Fibroblast of villous mesenchyme (primary cell): ENCODE measurements at regions not wholly inside any gene's neighbourhood (a gene's known extent, or its start where the extent isn't known, plus 50 kb on each side); places are given as distances from the start of the nearest gene placed in this dataset.

ENCODE experiments used
- DNase-seq: peaks from one replicate; pipeline ENCODE4 v3.0.0-alpha.2; 2010; ENCODE audit warnings: low read depth
- H3K4me3 ChIP-seq: 2 replicates; pipeline ENCODE4 v1.5.1; 2011; ENCODE audit warnings: low read depth, mild to moderate bottlenecking, low read length
- TF ChIP-seq, protein P1 (sequence below): IDR thresholded peaks from 2 replicates; pipeline ENCODE4 v1.5.1; 2012; ENCODE audit warnings: low read depth, mild to moderate bottlenecking, low read length; ENCODE audit not compliant: insufficient read depth

DNA sequence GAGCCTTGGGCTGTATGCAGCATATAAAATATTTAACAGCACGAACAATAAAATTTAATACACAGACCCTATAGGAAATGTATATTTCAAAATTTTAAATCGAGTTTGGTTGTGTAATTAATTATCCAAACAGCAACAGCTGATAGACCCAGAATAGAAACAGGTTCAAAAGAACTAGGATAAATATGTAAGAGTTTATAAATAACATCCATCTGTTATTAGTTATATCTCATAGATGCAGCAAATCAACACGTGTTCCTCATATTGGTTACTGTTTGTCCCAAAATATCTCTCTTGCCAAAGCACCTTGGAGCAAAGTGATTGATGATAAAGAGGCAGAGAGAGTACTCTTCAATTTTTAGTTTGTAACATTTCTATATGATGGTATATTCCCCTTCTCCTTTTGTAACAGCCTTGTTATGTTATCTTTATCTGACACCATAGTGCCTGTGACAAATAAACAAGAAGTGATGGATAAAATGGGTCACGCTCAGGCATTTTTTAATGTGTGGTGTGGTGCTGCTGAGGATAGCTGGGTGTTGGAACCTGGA is 260.6 kb upstream of the NBEA start:
- no peak for DNase-seq
- TF ChIP-seq, protein P1, sequence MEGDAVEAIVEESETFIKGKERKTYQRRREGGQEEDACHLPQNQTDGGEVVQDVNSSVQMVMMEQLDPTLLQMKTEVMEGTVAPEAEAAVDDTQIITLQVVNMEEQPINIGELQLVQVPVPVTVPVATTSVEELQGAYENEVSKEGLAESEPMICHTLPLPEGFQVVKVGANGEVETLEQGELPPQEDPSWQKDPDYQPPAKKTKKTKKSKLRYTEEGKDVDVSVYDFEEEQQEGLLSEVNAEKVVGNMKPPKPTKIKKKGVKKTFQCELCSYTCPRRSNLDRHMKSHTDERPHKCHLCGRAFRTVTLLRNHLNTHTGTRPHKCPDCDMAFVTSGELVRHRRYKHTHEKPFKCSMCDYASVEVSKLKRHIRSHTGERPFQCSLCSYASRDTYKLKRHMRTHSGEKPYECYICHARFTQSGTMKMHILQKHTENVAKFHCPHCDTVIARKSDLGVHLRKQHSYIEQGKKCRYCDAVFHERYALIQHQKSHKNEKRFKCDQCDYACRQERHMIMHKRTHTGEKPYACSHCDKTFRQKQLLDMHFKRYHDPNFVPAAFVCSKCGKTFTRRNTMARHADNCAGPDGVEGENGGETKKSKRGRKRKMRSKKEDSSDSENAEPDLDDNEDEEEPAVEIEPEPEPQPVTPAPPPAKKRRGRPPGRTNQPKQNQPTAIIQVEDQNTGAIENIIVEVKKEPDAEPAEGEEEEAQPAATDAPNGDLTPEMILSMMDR = no peak
- no peak overlapping the region for H3K4me3 ChIP-seq

DNA sequence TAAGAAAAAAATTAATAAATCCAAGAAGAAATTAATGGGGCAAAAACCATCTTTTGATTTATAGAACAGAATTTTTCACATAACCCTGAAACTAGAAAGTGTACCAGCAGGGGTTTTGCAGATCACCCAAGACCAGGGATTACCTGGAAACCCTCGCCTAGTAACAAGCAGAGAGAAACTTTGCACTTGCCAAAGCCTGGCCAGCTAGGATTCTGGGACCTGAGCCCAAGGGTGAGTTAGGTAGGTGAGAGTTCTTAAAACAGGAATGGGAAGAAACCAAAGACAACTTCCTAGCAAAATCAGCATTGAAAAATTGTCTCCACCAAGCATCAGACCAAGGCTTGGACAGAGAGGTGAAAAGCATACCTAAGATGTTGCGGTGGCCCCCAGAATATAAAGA is 247.0 kb upstream of the NBEA start:
- TF ChIP-seq, protein P1 = no peak
- H3K4me3 ChIP-seq = no peak overlapping the region
- DNase-seq = no peak

DNA sequence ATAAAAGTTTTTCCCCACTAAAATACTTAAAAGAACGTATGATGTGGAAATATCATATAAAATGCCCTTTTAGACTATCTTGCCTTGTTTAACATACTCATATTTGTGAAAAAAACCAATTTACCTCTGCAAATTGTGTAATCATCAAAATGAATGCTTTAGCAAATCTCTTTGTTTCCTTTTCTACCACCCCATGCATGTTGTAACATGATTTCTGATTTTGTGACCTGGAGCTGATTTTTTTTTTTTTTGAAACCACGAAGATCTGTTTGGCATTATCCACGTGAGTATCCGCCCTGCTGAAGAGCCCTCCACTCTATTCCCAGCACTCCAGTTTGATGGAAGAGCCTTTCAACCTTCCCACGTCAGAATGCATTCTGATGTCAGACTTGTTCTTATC is 245.8 kb upstream of the NBEA start:
- TF ChIP-seq, protein P1 = no peak

DNA sequence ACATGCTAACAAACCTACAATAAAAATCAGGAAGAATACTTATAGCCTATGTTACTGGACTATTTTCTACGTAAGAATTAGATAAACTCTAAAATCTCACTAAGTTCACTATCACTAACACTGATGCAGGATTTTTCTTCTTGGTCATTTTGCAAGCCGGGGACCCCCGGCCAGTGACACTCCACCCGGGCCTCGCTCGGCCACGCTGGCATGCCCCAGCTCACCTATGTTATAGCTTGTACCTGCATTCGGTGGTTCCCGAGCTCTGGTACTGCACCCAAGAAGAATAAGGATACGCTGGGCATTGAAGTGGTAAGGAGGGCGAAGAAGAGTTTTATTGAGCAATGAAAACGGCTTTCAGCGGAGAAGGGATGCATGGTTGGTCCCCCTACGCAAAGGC is 245.3 kb upstream of the NBEA start:
- no peak overlapping the region for H3K4me3 ChIP-seq
- TF ChIP-seq, protein P1 = no peak
- DNase-seq = no peak

More for the DNA sequence above, 245.8 kb upstream of the NBEA start:
- no peak overlapping the region for H3K4me3 ChIP-seq
- no peak for DNase-seq

DNA sequence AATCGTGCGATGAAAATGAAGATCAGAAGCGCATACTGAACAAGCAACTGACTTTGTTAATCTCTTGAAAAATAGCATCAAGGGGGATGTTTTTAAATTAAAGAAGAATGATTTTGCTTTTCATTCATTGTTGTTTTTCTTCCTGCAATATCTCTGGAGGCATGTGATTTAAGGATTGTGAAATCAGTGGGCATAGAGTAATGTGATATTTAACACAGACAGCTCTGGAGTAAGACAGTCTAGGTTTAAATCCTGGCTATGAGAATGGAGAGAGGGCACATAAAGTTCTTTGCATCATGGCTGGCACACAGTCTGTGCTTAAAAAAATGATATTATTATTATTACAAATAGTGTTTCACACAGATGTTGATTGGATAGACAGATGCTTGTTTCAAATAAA is 243.1 kb upstream of the NBEA start:
- DNase-seq = peak; percentile 26
- H3K4me3 ChIP-seq = no peak overlapping the region
- TF ChIP-seq, protein P1 = no peak

DNA sequence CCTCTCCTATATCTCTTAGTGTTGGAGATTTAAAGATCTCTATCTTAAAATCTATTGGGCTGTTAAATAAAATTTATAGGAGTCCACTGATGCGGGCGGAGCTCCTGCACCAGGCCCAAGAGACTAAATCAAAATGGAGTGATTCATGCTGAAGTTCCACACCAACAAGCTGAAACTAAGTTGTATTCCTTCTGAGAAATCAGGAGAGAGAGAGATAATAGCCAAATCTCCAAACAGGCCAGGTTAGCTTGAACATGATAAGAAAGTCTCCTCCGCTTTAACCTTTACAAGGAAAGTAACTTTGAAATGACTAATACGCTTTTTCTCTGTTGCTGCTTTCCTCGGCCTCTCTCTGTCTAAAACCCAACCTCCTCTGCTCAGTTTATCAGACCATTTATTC is 241.9 kb upstream of the NBEA start:
- no peak for DNase-seq
- TF ChIP-seq, protein P1 = no peak
- no peak overlapping the region for H3K4me3 ChIP-seq

DNA sequence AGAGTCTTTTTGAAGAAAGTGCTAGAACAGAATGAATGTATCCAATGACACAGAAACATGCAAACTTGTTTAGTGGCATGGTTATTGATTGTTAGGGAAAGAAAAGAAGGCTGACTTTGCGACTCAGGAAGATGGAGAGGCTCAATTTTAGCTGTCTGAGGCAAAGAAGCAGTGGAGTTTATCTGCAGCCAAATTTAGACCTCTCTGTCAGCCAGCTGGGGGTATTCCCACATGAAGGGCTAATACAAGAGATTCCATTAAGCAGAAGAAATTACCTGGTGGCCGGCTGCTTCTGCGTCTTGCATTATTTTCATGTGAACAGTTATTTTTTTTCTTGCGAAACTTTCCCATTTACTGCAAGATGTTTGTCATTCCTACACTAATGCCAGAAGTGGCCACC is 240.2 kb upstream of the NBEA start:
- DNase-seq = no peak
- TF ChIP-seq, protein P1 = no peak
- H3K4me3 ChIP-seq = no peak overlapping the region
